Uterus (tissue), 2 donors: ENCODE measurements at regions not wholly inside any gene's neighbourhood (a gene's known extent, or its start where the extent isn't known, plus 50 kb on each side); places are given as distances from the start of the nearest gene placed in this dataset.

ENCODE experiments used
- POLR2A ChIP-seq, 2 donors: fragments of 450-650 bp; IDR thresholded peaks; one replicate each; pipeline ENCODE4 v1.6.1; 2016; ENCODE audit warnings: antibody characterized with exemption in 2 of 2, mild to moderate bottlenecking in 1 of 2, moderate library complexity in 1 of 2
- TF ChIP-seq, protein P1 (sequence below), 4 experiments: fragments of 200-600 bp in 2 of 4; fragments of 450-650 bp in 2 of 4; sonication (generic) in 2 of 4; IDR thresholded peaks; one replicate each; pipeline ENCODE4 v1.5.1; 2016 to 2019; ENCODE audit warnings: antibody characterized with exemption in 4 of 4, mild to moderate bottlenecking in 2 of 4, moderate library complexity in 1 of 4

DNA sequence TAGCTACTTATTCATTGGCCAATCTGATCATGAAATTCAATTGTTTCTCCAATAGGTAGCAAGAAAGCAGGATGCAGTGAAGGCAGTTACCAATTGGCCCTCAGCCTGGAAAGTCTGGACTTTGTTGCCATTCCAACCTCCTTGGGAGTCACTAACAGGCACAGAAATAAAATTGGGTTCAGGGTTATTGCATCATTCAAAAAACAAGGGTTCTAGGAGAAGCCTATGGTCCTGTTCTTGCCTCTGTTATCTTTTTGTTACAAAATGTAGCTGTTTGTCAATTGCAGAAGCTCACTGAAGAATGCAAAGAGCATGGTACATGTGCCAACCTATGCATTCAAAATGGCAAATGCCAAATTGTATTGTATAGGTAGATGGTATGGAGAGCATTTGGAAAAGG is 51.0 kb upstream of the CCNG1 start:
- TF ChIP-seq, protein P1, sequence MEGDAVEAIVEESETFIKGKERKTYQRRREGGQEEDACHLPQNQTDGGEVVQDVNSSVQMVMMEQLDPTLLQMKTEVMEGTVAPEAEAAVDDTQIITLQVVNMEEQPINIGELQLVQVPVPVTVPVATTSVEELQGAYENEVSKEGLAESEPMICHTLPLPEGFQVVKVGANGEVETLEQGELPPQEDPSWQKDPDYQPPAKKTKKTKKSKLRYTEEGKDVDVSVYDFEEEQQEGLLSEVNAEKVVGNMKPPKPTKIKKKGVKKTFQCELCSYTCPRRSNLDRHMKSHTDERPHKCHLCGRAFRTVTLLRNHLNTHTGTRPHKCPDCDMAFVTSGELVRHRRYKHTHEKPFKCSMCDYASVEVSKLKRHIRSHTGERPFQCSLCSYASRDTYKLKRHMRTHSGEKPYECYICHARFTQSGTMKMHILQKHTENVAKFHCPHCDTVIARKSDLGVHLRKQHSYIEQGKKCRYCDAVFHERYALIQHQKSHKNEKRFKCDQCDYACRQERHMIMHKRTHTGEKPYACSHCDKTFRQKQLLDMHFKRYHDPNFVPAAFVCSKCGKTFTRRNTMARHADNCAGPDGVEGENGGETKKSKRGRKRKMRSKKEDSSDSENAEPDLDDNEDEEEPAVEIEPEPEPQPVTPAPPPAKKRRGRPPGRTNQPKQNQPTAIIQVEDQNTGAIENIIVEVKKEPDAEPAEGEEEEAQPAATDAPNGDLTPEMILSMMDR (IDR thresholded peaks at IDR 0.05), result no peak
- TF ChIP-seq POLR2A (IDR thresholded peaks at IDR 0.05), result no peak
